IMR-90 (cell line): ENCODE measurements at regions not wholly inside any gene's neighbourhood (a gene's known extent, or its start where the extent isn't known, plus 50 kb on each side); places are given as distances from the start of the nearest gene placed in this dataset.

Experiments used
- CTCF ChIP-seq: conservative IDR thresholded peaks from 2 replicates; pipeline ENCODE4 v1.5.1; 2012; ENCODE audit warnings: mild to moderate bottlenecking, low read depth, low read length, improper control_type of control experiment
- MAFK ChIP-seq: IDR thresholded peaks from 2 replicates; pipeline ENCODE4 v1.6.1; 2012; ENCODE audit warnings: low read depth, low read length, improper control_type of control experiment
- POLR2A ChIP-seq: IDR thresholded peaks from 2 replicates; pipeline ENCODE4 v1.6.1; 2012; ENCODE audit warnings: mild to moderate bottlenecking, low read depth, low read length
- RAD21 ChIP-seq: IDR thresholded peaks from 2 replicates; pipeline ENCODE4 v1.6.1; 2012; ENCODE audit warnings: low read length, improper control_type of control experiment

- TF ChIP-seq POLR2A: no peak
- no peak for TF ChIP-seq RAD21
- TF ChIP-seq CTCF: no peak
- TF ChIP-seq MAFK: no peak
Measured at GRCh38 chr5:118701791-118702190, 286.6 kb downstream of the DTWD2 start.
